H1 (cell line): ENCODE measurements at regions not wholly inside any gene's neighbourhood (a gene's known extent, or its start where the extent isn't known, plus 50 kb on each side); places are given as distances from the start of the nearest gene placed in this dataset.

Source experiments
- ASH2L ChIP-seq: fragments of 200-600, 300-600 bp; sonication (generic); IDR thresholded peaks from one replicate; pipeline ENCODE4 v1.7.1; 2017; ENCODE audit warnings: low read length
- ATF3 ChIP-seq: IDR thresholded peaks from 2 replicates; pipeline ENCODE4 v1.6.1; 2011; ENCODE audit warnings: low read depth, mild to moderate bottlenecking, low read length; ENCODE audit not compliant: insufficient read depth
- BCL11A ChIP-seq, 2 experiments: IDR thresholded peaks; one replicate each; pipeline ENCODE4 v1.6.1; 2011; ENCODE audit warnings: low read depth in 2 of 2, low read length in 2 of 2, mild to moderate bottlenecking in 2 of 2
- CEBPB ChIP-seq: IDR thresholded peaks from 2 replicates; pipeline ENCODE4 v1.6.1; 2012; ENCODE audit warnings: low read depth, low read length
- CHD2 ChIP-seq: IDR thresholded peaks from 2 replicates; pipeline ENCODE4 v1.6.1; 2012; ENCODE audit warnings: low read length, improper control_type of control experiment
- CREB1 ChIP-seq: IDR thresholded peaks from 2 replicates; pipeline ENCODE4 v1.6.1; 2012; ENCODE audit warnings: inconsistent platforms
- NANOG ChIP-seq: IDR thresholded peaks from 2 replicates; pipeline ENCODE4 v1.6.1; 2011; ENCODE audit warnings: low read length, low read depth, mild to moderate bottlenecking, inconsistent platforms; ENCODE audit not compliant: insufficient read depth, poor library complexity, severe bottlenecking
- POLR2AphosphoS5 ChIP-seq: IDR thresholded peaks from 2 replicates; pipeline ENCODE4 v1.6.1; 2011; ENCODE audit warnings: low read depth, low read length
- RAD21 ChIP-seq, 2 experiments: IDR thresholded peaks in 1 of 2; conservative IDR thresholded peaks in 1 of 2; 2 replicates each; pipeline ENCODE4 v1.6.1; 2011; ENCODE audit warnings: low read depth in 2 of 2, low read length in 2 of 2, improper control_type of control experiment in 1 of 2, inconsistent platforms in 1 of 2, mild to moderate bottlenecking in 1 of 2, moderate library complexity in 1 of 2
- SIN3A ChIP-seq, 2 experiments: IDR thresholded peaks in 1 of 2; conservative IDR thresholded peaks in 1 of 2; 2 replicates each; pipeline ENCODE4 v1.6.1; 2011 to 2012; ENCODE audit warnings: low read length in 2 of 2, improper control_type of control experiment in 1 of 2, low read depth in 1 of 2, mild to moderate bottlenecking in 1 of 2
- YY1 ChIP-seq: IDR thresholded peaks from 2 replicates; pipeline ENCODE4 v1.6.1; 2011; ENCODE audit warnings: low read depth, mild to moderate bottlenecking, low read length
- TF ChIP-seq, protein P1 (sequence below): fragments of 300-600 bp; sonication (generic); IDR thresholded peaks from 2 replicates; pipeline ENCODE4 v1.7.1; 2012; ENCODE audit warnings: low read length, moderate library complexity, mild to moderate bottlenecking, inconsistent platforms; ENCODE audit not compliant: insufficient replicate concordance

- TF ChIP-seq, protein P1, sequence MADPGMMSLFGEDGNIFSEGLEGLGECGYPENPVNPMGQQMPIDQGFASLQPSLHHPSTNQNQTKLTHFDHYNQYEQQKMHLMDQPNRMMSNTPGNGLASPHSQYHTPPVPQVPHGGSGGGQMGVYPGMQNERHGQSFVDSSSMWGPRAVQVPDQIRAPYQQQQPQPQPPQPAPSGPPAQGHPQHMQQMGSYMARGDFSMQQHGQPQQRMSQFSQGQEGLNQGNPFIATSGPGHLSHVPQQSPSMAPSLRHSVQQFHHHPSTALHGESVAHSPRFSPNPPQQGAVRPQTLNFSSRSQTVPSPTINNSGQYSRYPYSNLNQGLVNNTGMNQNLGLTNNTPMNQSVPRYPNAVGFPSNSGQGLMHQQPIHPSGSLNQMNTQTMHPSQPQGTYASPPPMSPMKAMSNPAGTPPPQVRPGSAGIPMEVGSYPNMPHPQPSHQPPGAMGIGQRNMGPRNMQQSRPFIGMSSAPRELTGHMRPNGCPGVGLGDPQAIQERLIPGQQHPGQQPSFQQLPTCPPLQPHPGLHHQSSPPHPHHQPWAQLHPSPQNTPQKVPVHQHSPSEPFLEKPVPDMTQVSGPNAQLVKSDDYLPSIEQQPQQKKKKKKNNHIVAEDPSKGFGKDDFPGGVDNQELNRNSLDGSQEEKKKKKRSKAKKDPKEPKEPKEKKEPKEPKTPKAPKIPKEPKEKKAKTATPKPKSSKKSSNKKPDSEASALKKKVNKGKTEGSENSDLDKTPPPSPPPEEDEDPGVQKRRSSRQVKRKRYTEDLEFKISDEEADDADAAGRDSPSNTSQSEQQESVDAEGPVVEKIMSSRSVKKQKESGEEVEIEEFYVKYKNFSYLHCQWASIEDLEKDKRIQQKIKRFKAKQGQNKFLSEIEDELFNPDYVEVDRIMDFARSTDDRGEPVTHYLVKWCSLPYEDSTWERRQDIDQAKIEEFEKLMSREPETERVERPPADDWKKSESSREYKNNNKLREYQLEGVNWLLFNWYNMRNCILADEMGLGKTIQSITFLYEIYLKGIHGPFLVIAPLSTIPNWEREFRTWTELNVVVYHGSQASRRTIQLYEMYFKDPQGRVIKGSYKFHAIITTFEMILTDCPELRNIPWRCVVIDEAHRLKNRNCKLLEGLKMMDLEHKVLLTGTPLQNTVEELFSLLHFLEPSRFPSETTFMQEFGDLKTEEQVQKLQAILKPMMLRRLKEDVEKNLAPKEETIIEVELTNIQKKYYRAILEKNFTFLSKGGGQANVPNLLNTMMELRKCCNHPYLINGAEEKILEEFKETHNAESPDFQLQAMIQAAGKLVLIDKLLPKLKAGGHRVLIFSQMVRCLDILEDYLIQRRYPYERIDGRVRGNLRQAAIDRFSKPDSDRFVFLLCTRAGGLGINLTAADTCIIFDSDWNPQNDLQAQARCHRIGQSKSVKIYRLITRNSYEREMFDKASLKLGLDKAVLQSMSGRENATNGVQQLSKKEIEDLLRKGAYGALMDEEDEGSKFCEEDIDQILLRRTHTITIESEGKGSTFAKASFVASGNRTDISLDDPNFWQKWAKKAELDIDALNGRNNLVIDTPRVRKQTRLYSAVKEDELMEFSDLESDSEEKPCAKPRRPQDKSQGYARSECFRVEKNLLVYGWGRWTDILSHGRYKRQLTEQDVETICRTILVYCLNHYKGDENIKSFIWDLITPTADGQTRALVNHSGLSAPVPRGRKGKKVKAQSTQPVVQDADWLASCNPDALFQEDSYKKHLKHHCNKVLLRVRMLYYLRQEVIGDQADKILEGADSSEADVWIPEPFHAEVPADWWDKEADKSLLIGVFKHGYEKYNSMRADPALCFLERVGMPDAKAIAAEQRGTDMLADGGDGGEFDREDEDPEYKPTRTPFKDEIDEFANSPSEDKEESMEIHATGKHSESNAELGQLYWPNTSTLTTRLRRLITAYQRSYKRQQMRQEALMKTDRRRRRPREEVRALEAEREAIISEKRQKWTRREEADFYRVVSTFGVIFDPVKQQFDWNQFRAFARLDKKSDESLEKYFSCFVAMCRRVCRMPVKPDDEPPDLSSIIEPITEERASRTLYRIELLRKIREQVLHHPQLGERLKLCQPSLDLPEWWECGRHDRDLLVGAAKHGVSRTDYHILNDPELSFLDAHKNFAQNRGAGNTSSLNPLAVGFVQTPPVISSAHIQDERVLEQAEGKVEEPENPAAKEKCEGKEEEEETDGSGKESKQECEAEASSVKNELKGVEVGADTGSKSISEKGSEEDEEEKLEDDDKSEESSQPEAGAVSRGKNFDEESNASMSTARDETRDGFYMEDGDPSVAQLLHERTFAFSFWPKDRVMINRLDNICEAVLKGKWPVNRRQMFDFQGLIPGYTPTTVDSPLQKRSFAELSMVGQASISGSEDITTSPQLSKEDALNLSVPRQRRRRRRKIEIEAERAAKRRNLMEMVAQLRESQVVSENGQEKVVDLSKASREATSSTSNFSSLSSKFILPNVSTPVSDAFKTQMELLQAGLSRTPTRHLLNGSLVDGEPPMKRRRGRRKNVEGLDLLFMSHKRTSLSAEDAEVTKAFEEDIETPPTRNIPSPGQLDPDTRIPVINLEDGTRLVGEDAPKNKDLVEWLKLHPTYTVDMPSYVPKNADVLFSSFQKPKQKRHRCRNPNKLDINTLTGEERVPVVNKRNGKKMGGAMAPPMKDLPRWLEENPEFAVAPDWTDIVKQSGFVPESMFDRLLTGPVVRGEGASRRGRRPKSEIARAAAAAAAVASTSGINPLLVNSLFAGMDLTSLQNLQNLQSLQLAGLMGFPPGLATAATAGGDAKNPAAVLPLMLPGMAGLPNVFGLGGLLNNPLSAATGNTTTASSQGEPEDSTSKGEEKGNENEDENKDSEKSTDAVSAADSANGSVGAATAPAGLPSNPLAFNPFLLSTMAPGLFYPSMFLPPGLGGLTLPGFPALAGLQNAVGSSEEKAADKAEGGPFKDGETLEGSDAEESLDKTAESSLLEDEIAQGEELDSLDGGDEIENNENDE: no peak
- TF ChIP-seq YY1: no peak
- no peak for TF ChIP-seq BCL11A (IDR thresholded peaks at IDR 0.05; ENCODE audit: low read depth in 2 of 2, low read length in 2 of 2)
- TF ChIP-seq CREB1: no peak
- TF ChIP-seq CHD2: no peak
- no peak for TF ChIP-seq ASH2L
- TF ChIP-seq SIN3A (conservative IDR thresholded peaks at IDR 0.05 in 1 of 2, IDR thresholded peaks at IDR 0.05 in 1 of 2; ENCODE audit: low read depth in 1 of 2, low read length in 2 of 2): no peak
- no peak for TF ChIP-seq ATF3
- TF ChIP-seq POLR2AphosphoS5: no peak
- TF ChIP-seq NANOG: no peak
- TF ChIP-seq CEBPB: no peak
- TF ChIP-seq RAD21 (IDR thresholded peaks at IDR 0.05 in 1 of 2, conservative IDR thresholded peaks at IDR 0.05 in 1 of 2; ENCODE audit: low read depth in 2 of 2, low read length in 2 of 2): no peak
These were observed 214.3 kb upstream of the NXPH2 start (continued) for GRCh38 chr2:138994502-138994901.
